GM23248 (cell line): ENCODE measurements at regions not wholly inside any gene's neighbourhood (a gene's known extent, or its start where the extent isn't known, plus 50 kb on each side); places are given as distances from the start of the nearest gene placed in this dataset.

Experiments used
- DNase-seq: peaks from one replicate; pipeline ENCODE4 v3.0.0-alpha.2; 2015
- H2AFZ ChIP-seq: fragments of 200-600 bp; sonication (generic); 2 replicates; pipeline ENCODE4 v1.6.1; 2016; ENCODE audit warnings: antibody characterized with exemption
- H3F3A ChIP-seq: fragments of 200-600 bp; sonication (generic); 2 replicates; pipeline ENCODE4 v1.6.1; 2016; ENCODE audit warnings: mild to moderate bottlenecking, antibody characterized with exemption, mixed run types; ENCODE audit not compliant: insufficient read depth
- H3K27ac ChIP-seq: fragments of 200-600 bp; sonication (generic); 2 replicates; pipeline ENCODE4 v1.5.1; 2016; ENCODE audit warnings: mild to moderate bottlenecking
- H3K27me3 ChIP-seq: fragments of 200-600 bp; sonication (generic); replicated peaks from 2 replicates; pipeline ENCODE4 v1.6.1; 2016; ENCODE audit warnings: mild to moderate bottlenecking; ENCODE audit not compliant: insufficient read depth
- H3K36me3 ChIP-seq: fragments of 200-600 bp; sonication (generic); 2 replicates; pipeline ENCODE4 v1.6.1; 2016; ENCODE audit warnings: low read depth, mild to moderate bottlenecking
- H3K4me1 ChIP-seq: fragments of 200-600 bp; sonication (generic); 2 replicates; pipeline ENCODE4 v1.6.1; 2016; ENCODE audit warnings: mild to moderate bottlenecking; ENCODE audit not compliant: insufficient read depth
- H3K4me2 ChIP-seq: fragments of 200-600 bp; sonication (generic); one replicate; pipeline ENCODE4 v1.6.1; 2016; ENCODE audit warnings: mild to moderate bottlenecking; ENCODE audit not compliant: unreplicated experiment
- H3K4me3 ChIP-seq: fragments of 200-600 bp; sonication (generic); 2 replicates; pipeline ENCODE4 v1.5.1; 2016; ENCODE audit warnings: mild to moderate bottlenecking
- H3K79me2 ChIP-seq: fragments of 200-600 bp; sonication (generic); 2 replicates; pipeline ENCODE4 v1.6.1; 2016; ENCODE audit warnings: mild to moderate bottlenecking; ENCODE audit not compliant: insufficient read depth
- H3K9ac ChIP-seq: fragments of 200-600 bp; sonication (generic); 2 replicates; pipeline ENCODE4 v1.6.1; 2016; ENCODE audit warnings: mild to moderate bottlenecking
- H3K9me2 ChIP-seq: fragments of 200-600 bp; sonication (generic); 2 replicates; pipeline ENCODE4 v1.6.1; 2016; ENCODE audit warnings: mixed run types, mild to moderate bottlenecking, moderate library complexity; ENCODE audit not compliant: insufficient read depth
- H3K9me3 ChIP-seq: fragments of 200-600 bp; sonication (generic); one replicate; pipeline ENCODE4 v1.6.1; 2017; ENCODE audit warnings: low read depth
- H4K20me1 ChIP-seq: fragments of 200-600 bp; sonication (generic); 2 replicates; pipeline ENCODE4 v1.6.0; 2016; ENCODE audit not compliant: insufficient read depth
- EZH2 ChIP-seq: fragments of 200-600 bp; sonication (generic); IDR thresholded peaks from 2 replicates; pipeline ENCODE4 v1.6.1; 2018; ENCODE audit warnings: antibody characterized with exemption, mild to moderate bottlenecking; ENCODE audit not compliant: insufficient read depth, poor library complexity, severe bottlenecking
- EZH2phosphoT487 ChIP-seq: fragments of 200-600 bp; sonication (generic); IDR thresholded peaks from 2 replicates; pipeline ENCODE4 v1.6.1; 2018; ENCODE audit warnings: antibody characterized with exemption, moderate library complexity, mild to moderate bottlenecking, low read depth; ENCODE audit not compliant: insufficient read depth
- WGBS, 2 experiments: methylation state at CpG; one replicate each; pipeline ENCODE4 v1.1.6; 2015 to 2017; ENCODE audit warnings: low lambda C conversion rate in 2 of 2, low coverage in 1 of 2; ENCODE audit errors: missing lambda C conversion rate in 2 of 2; 5-methylcytosine and 5-hydroxymethylcytosine counted together
- in situ Hi-C: fragments of 300-500 bp; cut with MboI; formaldehyde crosslinking; loops from 2 replicates; pipeline ENCODE4 v1.15.0; 2020

DNA sequence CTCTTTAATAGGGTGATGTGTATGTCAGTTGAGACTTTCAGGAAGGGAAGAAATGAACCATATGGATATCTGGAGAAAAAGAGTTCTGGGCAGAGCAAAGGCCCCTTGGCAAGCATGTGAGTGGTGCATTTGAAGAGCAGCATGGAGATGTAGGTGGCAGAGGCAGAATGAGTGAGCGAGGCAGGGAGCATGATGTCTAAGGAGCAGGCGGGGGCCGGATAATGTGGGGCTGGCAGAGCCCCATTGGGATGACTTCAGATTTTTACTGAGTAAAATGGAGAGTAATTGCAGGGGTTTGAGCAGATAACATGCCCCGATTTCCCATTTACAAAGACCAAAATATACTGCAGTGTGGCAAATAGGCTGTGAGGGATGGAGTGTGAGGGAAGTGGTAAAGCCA, 52.9 kb upstream of the PLCL2 start:
- H3K27ac ChIP-seq, result no peak overlapping the region
- no peak overlapping the region for H3K4me3 ChIP-seq
- no peaks in the 10 kb centered on the region for H3K27me3 ChIP-seq
- H3F3A ChIP-seq, result no peaks in the 10 kb centered on the region
- 0 out of 2 replicates have a peak, but pooled peaks cover 5% of the 10 kb centered on the region for H3K4me1 ChIP-seq
- H3K4me2 ChIP-seq, result no peak overlapping the region
- H3K9me3 ChIP-seq, result no peaks in the 10 kb centered on the region
- no peaks in the 10 kb centered on the region for H3K36me3 ChIP-seq
- WGBS, 2 experiments, result 89 to 97% methylated on average over 4 of the region's 4 CpGs
- H3K9me2 ChIP-seq, result no peaks in the 10 kb centered on the region
- no peak for TF ChIP-seq EZH2
- no peak for TF ChIP-seq EZH2phosphoT487
- in situ Hi-C loops, result no loop called here
- no peaks in the 10 kb centered on the region for H4K20me1 ChIP-seq
- no peak overlapping the region for H2AFZ ChIP-seq
- DNase-seq, result no peak
- H3K9ac ChIP-seq, result no peak overlapping the region
- H3K79me2 ChIP-seq, result no peaks in the 10 kb centered on the region

DNA sequence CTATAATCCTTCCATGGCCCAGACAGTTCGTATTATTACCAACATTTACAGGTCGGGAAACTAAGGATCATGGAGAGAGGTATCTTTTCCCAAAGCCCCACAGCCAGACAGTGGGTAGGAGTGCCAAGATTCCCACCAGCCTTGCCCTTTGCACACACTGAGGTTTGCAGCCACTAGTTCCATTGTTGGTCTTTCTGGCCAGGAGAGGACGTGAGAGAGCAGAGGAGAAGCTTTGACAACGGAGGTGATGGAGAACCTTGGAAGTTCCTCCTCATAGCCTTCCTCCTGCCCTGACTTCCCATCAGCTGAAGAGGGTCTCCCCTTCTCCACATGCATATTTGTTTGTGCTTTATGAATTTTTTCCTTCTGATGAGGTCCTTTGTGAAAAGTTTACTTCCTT, 50.5 kb upstream of the PLCL2 start:
- H3K9me2 ChIP-seq, result no peaks in the 10 kb centered on the region
- no peaks in the 10 kb centered on the region for H3F3A ChIP-seq
- H3K9ac ChIP-seq, result no peak overlapping the region
- H2AFZ ChIP-seq, result no peak overlapping the region
- in situ Hi-C loops, result no loop called here
- no peaks in the 10 kb centered on the region for H3K27me3 ChIP-seq
- H3K9me3 ChIP-seq, result no peaks in the 10 kb centered on the region
- DNase-seq, result no peak
- 0 out of 2 replicates have a peak, but pooled peaks cover under 1% of the 10 kb centered on the region for H3K4me1 ChIP-seq
- H3K4me3 ChIP-seq, result no peak overlapping the region
- no peaks in the 10 kb centered on the region for H3K79me2 ChIP-seq
- 80 to 86% methylated on average over 4 of the region's 4 CpGs for WGBS, 2 experiments
- H3K36me3 ChIP-seq, result no peaks in the 10 kb centered on the region
- no peaks in the 10 kb centered on the region for H4K20me1 ChIP-seq
- H3K27ac ChIP-seq, result no peak overlapping the region
- TF ChIP-seq EZH2 (no peak), EZH2phosphoT487 (no peak)
- H3K4me2 ChIP-seq, result no peak overlapping the region

DNA sequence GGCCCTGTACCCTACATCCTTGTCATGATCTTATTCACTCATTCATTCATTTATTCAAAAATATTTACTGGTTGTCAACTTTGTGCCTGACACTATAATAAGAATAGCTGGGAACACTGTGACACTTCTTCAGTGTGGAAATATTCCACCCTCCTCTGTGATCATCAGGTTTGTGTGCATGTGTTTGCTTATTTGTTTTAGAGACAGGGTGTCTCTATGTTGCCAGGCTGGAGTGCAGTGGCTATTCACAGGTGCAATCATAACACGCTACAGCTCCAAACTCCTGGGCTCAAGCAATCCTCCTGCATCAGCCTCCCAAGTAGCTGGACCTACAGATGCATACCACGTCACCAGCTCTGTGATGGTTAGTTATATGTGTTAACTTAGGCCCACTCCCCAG, 50.0 kb upstream of the PLCL2 start:
- no peaks in the 10 kb centered on the region for H3K27me3 ChIP-seq
- H3K9me2 ChIP-seq, result no peaks in the 10 kb centered on the region
- TF ChIP-seq EZH2phosphoT487 (no peak), EZH2 (no peak)
- H3K4me3 ChIP-seq, result no peak overlapping the region
- 63 to 71% methylated on average over 2 of the region's 2 CpGs for WGBS, 2 experiments
- in situ Hi-C loops, result no loop called here
- no peaks in the 10 kb centered on the region for H3K9me3 ChIP-seq
- DNase-seq, result no peak
- H3K36me3 ChIP-seq, result no peaks in the 10 kb centered on the region
- no peak overlapping the region for H2AFZ ChIP-seq
- no peak overlapping the region for H3K9ac ChIP-seq
- H3K4me2 ChIP-seq, result no peak overlapping the region
- no peaks in the 10 kb centered on the region for H4K20me1 ChIP-seq
- H3K4me1 ChIP-seq, result no peaks in the 10 kb centered on the region
- no peaks in the 10 kb centered on the region for H3F3A ChIP-seq
- H3K27ac ChIP-seq, result no peak overlapping the region
- no peaks in the 10 kb centered on the region for H3K79me2 ChIP-seq
